Activated T-cell treated with anti-CD3 and anti-CD28 coated beads, Interleukin-2, amount 50 U/mL, for 4 hours (primary cell): ENCODE measurements at regions not wholly inside any gene's neighbourhood (a gene's known extent, or its start where the extent isn't known, plus 50 kb on each side); places are given as distances from the start of the nearest gene placed in this dataset.

ENCODE experiments used
- ATAC-seq, 2 donors: fragments of 200-7000 bp; cut with Tn5 transposase; one replicate each; pipeline ENCODE4 v1.10.0; 2021
- DNase-seq: peaks from one replicate; pipeline ENCODE4 v3.0.0-alpha.2; 2020
- H3K27me3 Mint-ChIP-seq: one replicate; pipeline ENCODE4 v1.8.0; 2021; ENCODE audit warnings: low read depth, mixed read lengths
- H3K36me3 Mint-ChIP-seq: one replicate; pipeline ENCODE4 v1.8.0; 2022; ENCODE audit warnings: mixed read lengths; ENCODE audit not compliant: insufficient read depth
- H3K4me1 Mint-ChIP-seq: one replicate; pipeline ENCODE4 v1.8.0; 2021; ENCODE audit warnings: low read depth, mixed read lengths
- H3K4me3 Mint-ChIP-seq: one replicate; pipeline ENCODE4 v1.8.0; 2021; ENCODE audit warnings: mild to moderate bottlenecking, moderate library complexity, mixed read lengths
- H3K9me3 Mint-ChIP-seq: one replicate; pipeline ENCODE4 v1.8.0; 2021; ENCODE audit warnings: mixed read lengths

DNA sequence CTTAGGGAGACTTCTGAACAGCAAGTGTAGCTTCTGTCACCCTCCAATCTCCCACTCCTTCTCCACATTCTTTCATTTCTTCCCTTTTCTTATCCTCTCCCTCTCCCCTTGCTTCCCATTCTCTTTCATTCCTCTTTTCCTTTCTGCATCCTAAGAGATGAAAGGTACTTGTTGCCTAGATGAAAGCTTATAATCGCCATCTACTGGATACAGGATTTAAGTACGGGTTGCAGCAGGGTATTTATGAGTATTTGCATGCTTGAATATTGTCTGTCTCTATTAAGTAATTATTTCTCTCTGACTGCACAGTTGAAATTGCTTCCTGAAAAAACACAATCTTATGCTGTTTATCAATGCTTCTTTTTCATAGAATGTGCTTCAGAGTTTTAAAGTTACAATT lies 174.0 kb upstream of the TENT5D start:
- no peak for DNase-seq
- Mint-ChIP-seq H3K4me3 (no peak overlapping the region), H3K27me3 (peaks cover 2% of the 10 kb centered on the region), H3K9me3 (no peaks in the 10 kb centered on the region), H3K36me3 (no peaks in the 10 kb centered on the region), H3K4me1 (no peaks in the 10 kb centered on the region)
- ATAC-seq, result no peak

DNA sequence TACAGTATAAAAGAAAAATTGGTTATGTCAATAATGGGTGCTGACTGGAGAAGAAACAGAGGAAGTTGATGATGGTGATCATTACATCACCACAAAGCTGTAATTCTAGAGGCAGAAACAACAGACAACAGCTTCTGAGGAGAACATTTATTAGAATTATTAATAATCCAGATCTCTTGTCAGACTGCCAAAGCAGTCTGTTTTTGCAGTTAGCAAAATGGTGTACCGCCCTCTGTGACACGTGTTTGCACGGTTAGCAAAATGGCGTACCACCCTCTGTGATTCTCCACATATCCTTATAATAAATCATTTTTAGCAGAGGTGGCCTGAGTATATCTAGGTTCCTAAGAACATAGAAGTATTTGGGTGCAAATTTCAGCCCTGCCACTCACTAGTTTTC lies 154.0 kb upstream of the TENT5D start:
- H3K4me1 Mint-ChIP-seq, result no peaks in the 10 kb centered on the region
- H3K9me3 Mint-ChIP-seq, result no peaks in the 10 kb centered on the region
- no peaks in the 10 kb centered on the region for H3K36me3 Mint-ChIP-seq
- ATAC-seq (no peak), DNase-seq (no peak)
- H3K27me3 Mint-ChIP-seq, result no peaks in the 10 kb centered on the region
- no peak overlapping the region for H3K4me3 Mint-ChIP-seq

DNA sequence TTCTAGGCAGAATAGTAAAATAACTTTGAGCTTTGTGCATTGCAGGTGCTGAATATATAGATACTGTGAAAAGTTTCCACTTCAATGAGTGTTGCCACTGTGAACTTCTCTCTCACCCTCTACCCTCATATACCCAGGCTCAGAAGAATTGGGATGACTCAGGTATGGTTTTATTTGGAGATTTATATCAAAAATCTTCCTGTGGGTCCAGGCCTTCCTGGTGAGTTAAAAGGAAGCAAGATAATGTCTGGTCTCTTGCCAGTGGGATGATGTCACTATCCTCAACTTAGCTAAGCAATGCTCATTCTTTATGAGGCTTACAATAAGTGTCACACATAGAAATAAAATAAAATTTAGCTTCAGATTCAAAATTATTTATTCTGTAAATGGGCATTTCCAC lies 153.3 kb upstream of the TENT5D start:
- Mint-ChIP-seq H3K36me3 (no peaks in the 10 kb centered on the region), H3K9me3 (no peaks in the 10 kb centered on the region), H3K27me3 (no peaks in the 10 kb centered on the region), H3K4me3 (no peak overlapping the region), H3K4me1 (no peaks in the 10 kb centered on the region)
- no peak for ATAC-seq
- no peak for DNase-seq

DNA sequence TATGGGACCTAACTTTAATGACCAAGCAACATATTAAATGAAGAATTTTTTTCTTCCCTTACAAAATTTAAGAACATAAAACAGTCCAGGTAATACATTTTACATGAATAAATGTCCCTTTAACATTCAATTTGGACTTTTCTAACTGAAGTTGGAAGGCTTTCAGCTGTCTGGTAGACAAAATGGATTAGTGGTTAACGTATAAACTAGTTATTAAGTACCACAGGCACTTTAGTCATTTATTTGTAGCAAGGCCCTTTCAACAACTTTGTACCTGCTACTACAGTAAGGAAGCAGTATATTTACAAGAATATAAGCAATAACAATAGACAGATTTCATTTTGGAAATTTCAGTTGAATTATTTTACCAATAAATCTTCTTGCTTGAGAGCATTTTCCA lies 152.5 kb upstream of the TENT5D start:
- no peak for ATAC-seq
- H3K9me3 Mint-ChIP-seq, result no peaks in the 10 kb centered on the region
- no peak for DNase-seq
- no peak overlapping the region for H3K4me3 Mint-ChIP-seq
- H3K27me3 Mint-ChIP-seq, result no peaks in the 10 kb centered on the region
- H3K4me1 Mint-ChIP-seq, result no peaks in the 10 kb centered on the region
- H3K36me3 Mint-ChIP-seq, result no peaks in the 10 kb centered on the region

DNA sequence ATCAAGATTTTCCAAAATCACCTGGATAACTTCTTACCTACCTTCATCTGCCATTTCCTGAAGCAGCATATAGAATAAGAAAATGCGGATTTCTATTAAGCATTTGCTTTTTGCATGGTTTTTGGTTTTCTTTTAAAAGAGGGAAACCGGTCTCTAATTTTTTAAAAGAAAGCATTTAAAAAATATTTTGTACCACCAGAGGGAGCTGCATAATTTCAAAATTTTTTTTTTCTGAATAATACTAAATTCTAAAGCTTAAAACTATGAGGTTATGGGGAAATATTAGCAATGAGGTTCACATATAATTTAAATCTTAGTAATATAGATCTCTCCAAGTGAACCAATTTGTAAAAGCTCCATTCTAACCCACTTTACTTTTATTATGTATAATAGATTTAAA lies 137.7 kb upstream of the TENT5D start:
- ATAC-seq, result no peak
- no peaks in the 10 kb centered on the region for H3K27me3 Mint-ChIP-seq

DNA sequence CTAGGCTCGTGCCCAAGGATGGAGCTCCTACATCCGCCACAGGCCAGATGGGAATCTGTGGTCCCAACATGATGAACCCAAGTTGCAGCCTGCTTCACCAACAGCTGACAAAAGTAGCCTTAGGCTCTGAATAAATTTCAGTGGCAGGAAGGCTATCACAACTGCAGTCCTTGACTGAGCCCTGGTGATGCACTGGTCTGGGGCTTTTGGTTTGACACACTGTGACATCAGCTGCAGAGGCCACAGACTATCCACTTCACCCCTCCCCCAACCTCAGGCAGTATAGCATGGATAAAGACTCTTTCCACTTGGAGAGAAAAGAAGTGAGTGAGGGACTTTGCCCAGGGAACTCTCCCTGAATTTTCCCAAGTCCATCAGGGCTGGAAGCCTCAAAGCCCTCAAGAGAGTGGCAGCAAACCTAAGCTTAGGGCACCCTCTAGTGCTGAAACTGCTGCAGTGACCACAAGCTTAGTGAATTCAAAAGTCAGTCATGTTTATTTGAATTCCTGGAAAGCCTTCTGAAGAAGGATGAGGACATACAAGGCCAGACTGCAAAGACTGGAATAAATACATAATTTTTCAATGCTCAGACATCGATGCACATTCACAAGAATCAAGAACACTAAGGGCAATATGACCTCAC lies 135.0 kb upstream of the TENT5D start:
- ATAC-seq, result no peak
- H3K4me1 Mint-ChIP-seq, result no peaks in the 10 kb centered on the region
- H3K36me3 Mint-ChIP-seq, result no peaks in the 10 kb centered on the region
- DNase-seq, result no peak
- no peaks in the 10 kb centered on the region for H3K27me3 Mint-ChIP-seq
- no peaks in the 10 kb centered on the region for H3K9me3 Mint-ChIP-seq
- H3K4me3 Mint-ChIP-seq, result no peak overlapping the region

More for the DNA sequence above, 137.7 kb upstream of the TENT5D start:
- Mint-ChIP-seq H3K4me1 (no peaks in the 10 kb centered on the region), H3K36me3 (no peaks in the 10 kb centered on the region), H3K9me3 (no peaks in the 10 kb centered on the region), H3K4me3 (no peak overlapping the region)
- DNase-seq, result no peak

DNA sequence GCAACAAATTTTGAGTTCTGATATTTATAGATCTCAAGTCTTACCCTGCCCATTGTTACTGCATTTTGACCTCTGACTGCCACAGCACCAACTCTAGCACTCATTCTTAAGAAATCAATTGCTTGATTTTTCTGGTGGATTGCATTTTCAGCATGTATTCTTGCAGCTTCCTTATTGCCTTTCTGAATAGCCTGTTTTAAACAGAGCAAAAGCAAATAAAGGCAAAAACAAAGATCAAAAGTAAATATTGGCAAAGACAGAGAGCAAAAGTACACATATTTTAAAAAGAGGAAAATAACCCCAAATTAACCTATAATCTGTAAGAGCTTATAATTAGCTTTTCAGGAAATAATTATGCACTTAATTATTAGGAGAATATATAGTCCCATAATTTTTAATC lies 129.4 kb upstream of the TENT5D start:
- no peak overlapping the region for H3K4me3 Mint-ChIP-seq
- no peaks in the 10 kb centered on the region for H3K36me3 Mint-ChIP-seq
- no peaks in the 10 kb centered on the region for H3K27me3 Mint-ChIP-seq
- no peak for DNase-seq
- no peak for ATAC-seq
- H3K9me3 Mint-ChIP-seq, result no peaks in the 10 kb centered on the region
- H3K4me1 Mint-ChIP-seq, result no peaks in the 10 kb centered on the region

DNA sequence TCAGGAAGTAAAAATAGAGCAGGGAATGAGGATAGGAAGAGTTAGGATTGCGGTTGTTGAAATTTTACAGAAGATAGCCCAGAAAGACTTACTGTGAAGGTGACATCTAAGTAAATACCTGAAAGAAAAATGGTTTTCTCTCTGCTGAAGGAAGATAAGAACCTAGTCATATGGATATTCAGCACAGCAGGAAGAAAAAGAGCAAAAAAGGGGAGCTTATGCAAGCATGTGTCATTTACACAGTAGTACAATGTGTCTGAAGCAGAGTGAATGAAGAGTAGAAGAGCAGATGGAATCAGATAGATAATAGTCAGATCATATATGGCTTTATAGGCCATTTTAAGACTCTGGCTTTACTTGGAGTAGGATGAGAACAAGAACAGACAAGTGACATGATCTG lies 126.9 kb upstream of the TENT5D start:
- Mint-ChIP-seq H3K9me3 (no peaks in the 10 kb centered on the region), H3K27me3 (no peaks in the 10 kb centered on the region), H3K36me3 (no peaks in the 10 kb centered on the region), H3K4me1 (no peaks in the 10 kb centered on the region), H3K4me3 (no peak overlapping the region)
- no peak for ATAC-seq
- no peak for DNase-seq

DNA sequence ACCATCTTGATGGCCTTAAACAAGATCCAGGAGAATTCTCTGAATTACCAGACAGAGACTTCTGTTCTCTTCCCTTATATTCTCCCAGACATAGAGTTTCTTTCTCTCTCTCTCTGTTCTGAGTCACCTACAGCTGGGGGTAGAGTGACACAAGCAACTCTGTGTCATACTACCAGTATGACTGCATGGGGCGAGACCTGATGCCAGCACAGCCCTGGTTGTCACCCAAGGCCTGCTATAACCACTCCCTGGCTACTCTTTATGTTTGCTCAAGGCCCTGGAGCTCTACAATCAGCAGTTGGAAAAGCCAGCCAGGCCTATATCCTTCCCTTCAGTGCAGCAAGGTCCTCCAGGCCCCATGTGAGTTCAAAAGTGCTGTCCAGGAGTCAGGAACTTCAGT lies 114.2 kb upstream of the TENT5D start:
- peak in 1 of 2 donors; percentile 65 for ATAC-seq

DNA sequence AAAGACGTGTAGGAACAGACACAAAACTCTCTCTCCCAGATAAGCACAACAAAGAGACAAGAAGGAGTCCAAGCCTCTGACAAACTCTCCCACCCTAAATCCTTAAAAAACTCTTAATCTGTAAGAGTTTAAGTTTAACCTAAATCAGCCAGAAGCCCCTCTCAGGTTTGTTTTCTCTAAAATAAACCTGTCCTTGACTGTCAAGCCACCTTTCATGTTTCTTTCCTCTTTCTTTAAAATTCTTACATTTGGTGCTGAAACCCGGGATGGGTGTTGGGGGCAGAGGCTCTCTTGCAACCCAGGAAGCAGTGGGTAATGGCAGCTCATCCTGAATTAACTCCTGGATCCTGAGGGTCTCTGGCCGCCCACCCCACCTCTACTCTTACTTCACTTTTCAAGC lies 107.8 kb upstream of the TENT5D start:
- Mint-ChIP-seq H3K4me3 (no peak overlapping the region), H3K27me3 (no peaks in the 10 kb centered on the region), H3K36me3 (no peaks in the 10 kb centered on the region), H3K4me1 (no peaks in the 10 kb centered on the region), H3K9me3 (no peaks in the 10 kb centered on the region)
- DNase-seq (no peak), ATAC-seq (no peak)

More for the DNA sequence above, 114.2 kb upstream of the TENT5D start:
- Mint-ChIP-seq H3K36me3 (no peaks in the 10 kb centered on the region), H3K27me3 (no peaks in the 10 kb centered on the region), H3K4me3 (no peak overlapping the region), H3K9me3 (peaks cover 6% of the 10 kb centered on the region), H3K4me1 (no peaks in the 10 kb centered on the region)
- DNase-seq, result no peak

DNA sequence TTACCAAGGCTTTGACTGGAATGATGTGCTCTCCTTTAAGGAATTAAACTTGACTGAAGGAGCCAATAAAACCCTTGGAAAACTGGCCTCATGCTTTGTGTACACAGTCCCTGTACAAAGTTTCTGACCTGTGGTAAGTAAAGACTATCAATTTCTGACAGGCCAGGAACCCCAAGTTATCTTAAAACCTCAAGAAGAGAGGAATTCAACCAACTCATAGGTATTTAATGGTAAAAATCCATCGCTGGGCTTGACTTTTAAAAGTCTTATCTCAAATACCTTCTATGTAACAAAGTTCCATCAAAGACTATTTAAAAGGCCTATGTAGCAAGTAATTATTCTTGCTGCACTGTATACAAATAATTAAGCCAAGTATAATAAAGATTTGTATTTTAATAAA lies 103.7 kb upstream of the TENT5D start:
- Mint-ChIP-seq H3K27me3 (no peaks in the 10 kb centered on the region), H3K36me3 (no peaks in the 10 kb centered on the region), H3K4me3 (no peak overlapping the region), H3K9me3 (no peaks in the 10 kb centered on the region), H3K4me1 (no peaks in the 10 kb centered on the region)
- no peak for ATAC-seq
- DNase-seq, result no peak

DNA sequence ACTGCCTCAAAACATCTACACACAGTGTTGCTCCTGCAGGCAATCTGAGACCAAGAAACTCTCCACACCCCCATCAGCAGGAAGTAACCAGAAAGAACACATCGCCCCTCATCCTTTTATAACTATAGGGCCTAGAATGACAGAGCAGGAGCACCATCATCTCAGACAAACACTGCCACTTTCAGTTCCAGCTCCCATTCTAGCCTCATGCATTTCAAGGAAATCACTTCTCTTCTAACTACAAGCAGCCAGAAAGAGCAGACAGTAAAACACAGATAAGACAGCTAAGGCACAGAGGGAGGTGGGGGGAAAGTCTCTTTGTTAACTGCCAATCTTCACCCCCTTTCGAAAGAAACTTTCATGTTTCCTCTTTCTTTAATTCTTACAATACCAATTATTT lies 102.6 kb upstream of the TENT5D start:
- peaks cover 6% of the 10 kb centered on the region for H3K9me3 Mint-ChIP-seq
- no peaks in the 10 kb centered on the region for H3K27me3 Mint-ChIP-seq
- no peaks in the 10 kb centered on the region for H3K36me3 Mint-ChIP-seq
- ATAC-seq, result no peak
- no peak overlapping the region for H3K4me3 Mint-ChIP-seq
- DNase-seq, result no peak
- no peaks in the 10 kb centered on the region for H3K4me1 Mint-ChIP-seq

DNA sequence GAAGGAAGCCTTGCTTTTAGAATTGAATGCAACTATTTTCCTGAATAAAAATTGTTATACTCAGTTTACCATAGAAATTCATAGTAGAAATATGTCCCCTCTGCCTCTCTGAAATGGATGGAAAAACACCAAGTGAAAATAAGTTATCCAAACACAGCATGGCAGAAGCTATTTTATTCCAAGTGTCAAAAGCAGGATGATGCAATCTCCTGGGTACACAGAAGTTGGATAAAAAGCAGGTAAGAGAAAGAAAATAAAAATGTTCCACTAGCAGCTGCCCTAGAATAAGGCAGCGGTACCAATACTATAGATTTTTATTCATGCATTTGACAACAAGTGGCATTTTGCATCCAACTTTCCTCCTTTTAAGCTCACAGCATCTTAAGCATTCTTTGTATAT lies 89.0 kb upstream of the TENT5D start:
- Mint-ChIP-seq H3K27me3 (no peaks in the 10 kb centered on the region), H3K4me3 (no peak overlapping the region), H3K4me1 (no peaks in the 10 kb centered on the region), H3K36me3 (no peaks in the 10 kb centered on the region), H3K9me3 (no peaks in the 10 kb centered on the region)
- DNase-seq (no peak), ATAC-seq (no peak)

DNA sequence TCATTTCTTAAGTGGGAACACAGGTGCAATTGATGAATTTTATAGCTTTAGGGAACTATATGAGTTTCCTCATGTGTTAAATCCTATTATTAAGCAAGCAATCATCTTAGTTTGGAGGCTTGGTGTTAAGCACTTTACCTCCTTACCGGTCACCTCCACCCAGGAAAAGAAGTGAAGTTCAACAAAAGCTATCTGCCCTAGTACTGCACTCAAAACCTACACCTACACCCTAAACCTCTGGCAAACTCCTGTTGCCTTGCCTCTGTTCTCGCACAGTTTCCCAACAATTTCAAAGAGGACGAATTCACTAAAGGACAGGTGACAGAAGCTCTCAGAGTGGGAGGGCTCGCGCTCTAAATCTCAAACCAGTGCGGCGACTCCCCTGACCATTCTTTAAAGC lies 85.7 kb upstream of the TENT5D start:
- DNase-seq (no peak), ATAC-seq (no peak)
- Mint-ChIP-seq H3K4me3 (peak overlapping the region; percentile 54), H3K9me3 (no peaks in the 10 kb centered on the region), H3K27me3 (no peaks in the 10 kb centered on the region), H3K4me1 (no peaks in the 10 kb centered on the region), H3K36me3 (no peaks in the 10 kb centered on the region)

DNA sequence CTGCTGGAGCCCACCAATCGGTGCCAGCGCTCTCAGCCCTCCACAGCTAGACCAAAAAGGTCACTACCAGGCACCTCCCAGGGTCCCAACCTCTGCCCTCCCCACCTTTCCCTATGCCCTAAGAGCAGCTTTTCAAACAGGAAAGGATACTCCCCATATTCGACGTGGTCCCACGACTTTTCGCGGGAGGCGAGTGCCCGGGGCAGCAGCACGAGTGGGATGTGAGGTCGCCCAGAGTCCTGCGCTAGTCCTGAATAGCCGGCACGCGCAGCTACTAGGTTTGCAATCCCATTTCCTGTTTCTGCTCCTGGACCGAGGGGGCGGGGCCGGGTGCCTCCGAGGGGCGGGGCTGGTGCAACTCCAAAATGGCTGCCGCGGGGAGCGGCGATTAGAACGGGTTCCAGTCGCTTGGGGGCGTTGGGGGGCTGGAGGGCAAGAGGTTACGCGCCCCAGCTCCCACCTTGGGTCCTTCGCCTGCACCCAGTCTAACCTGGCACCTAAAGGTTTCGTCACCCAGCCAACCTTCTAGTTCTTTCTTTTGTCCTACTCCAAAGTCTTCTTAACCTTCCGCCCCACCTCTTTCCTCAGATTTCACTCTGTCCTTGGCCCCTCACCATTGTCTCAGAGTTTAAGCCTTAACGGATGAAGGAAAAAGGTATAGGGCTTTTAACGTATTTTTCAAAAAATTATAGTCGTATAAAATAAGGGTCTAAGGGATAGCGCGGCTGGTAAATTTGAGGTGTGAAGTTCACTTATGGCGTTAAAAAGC lies 85.0 kb upstream of the TENT5D start:
- peak overlapping the region; percentile 54 for H3K4me3 Mint-ChIP-seq
- no peaks in the 10 kb centered on the region for H3K4me1 Mint-ChIP-seq

More for the DNA sequence above, 85.0 kb upstream of the TENT5D start:
- H3K9me3 Mint-ChIP-seq, result no peaks in the 10 kb centered on the region
- H3K36me3 Mint-ChIP-seq, result no peaks in the 10 kb centered on the region
- no peaks in the 10 kb centered on the region for H3K27me3 Mint-ChIP-seq
- ATAC-seq, result no peak
- DNase-seq, result no peak
